Ishikawa (cell line): ENCODE measurements at regions not wholly inside any gene's neighbourhood (a gene's known extent, or its start where the extent isn't known, plus 50 kb on each side); places are given as distances from the start of the nearest gene placed in this dataset.

Source experiments
- CEBPB ChIP-seq: IDR thresholded peaks from 2 replicates; pipeline ENCODE4 v1.6.1; 2012
- EGR1 ChIP-seq: IDR thresholded peaks from 2 replicates; pipeline ENCODE4 v1.6.1; 2012
- EP300 ChIP-seq: IDR thresholded peaks from 2 replicates; pipeline ENCODE4 v1.6.1; 2012; ENCODE audit warnings: borderline replicate concordance
- FOXM1 ChIP-seq: IDR thresholded peaks from 2 replicates; pipeline ENCODE4 v1.6.1; 2012; ENCODE audit warnings: low read depth, borderline replicate concordance
- NFIC ChIP-seq: IDR thresholded peaks from 2 replicates; pipeline ENCODE4 v1.6.1; 2012
- RAD21 ChIP-seq: IDR thresholded peaks from 2 replicates; pipeline ENCODE4 v1.6.1; 2012; ENCODE audit warnings: low read depth
- REST ChIP-seq: IDR thresholded peaks from 2 replicates; pipeline ENCODE4 v1.6.1; 2012; ENCODE audit warnings: low read depth, mild to moderate bottlenecking
- TAF1 ChIP-seq: IDR thresholded peaks from 2 replicates; pipeline ENCODE4 v1.6.1; 2012; ENCODE audit warnings: low read depth, mild to moderate bottlenecking
- TCF12 ChIP-seq: IDR thresholded peaks from 2 replicates; pipeline ENCODE4 v1.6.1; 2012; ENCODE audit warnings: low read depth
- USF1 ChIP-seq: IDR thresholded peaks from 2 replicates; pipeline ENCODE4 v1.6.1; 2012
- YY1 ChIP-seq: IDR thresholded peaks from 2 replicates; pipeline ENCODE4 v1.6.1; 2012; ENCODE audit warnings: low read depth
- ZBTB7A ChIP-seq: IDR thresholded peaks from 2 replicates; pipeline ENCODE4 v1.6.1; 2012; ENCODE audit warnings: low read depth
- TF ChIP-seq, protein P1 (sequence below): IDR thresholded peaks from 2 replicates; pipeline ENCODE4 v1.6.1; 2012

DNA sequence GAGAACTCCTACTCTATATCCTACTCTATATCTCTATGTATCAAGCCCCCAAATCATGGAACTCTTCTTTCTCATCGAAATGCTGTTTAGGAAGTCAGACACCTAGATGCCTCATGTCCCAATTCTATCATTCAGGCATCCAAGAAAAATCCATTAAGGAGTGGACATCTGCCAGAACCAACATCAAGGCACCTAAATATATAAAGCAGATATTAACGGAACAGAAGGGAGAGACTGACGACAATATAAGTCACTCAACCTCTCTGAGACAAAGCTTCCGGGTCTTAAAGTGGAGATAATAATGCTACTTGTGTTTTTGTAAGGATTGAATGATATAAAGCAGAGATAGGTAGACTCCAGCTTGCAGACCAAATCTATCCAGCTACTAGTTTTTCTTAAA, 241.5 kb downstream of the NFATC2 start:
- TF ChIP-seq EP300, result no peak
- TF ChIP-seq ZBTB7A, result no peak
- TF ChIP-seq CEBPB, result no peak
- no peak for TF ChIP-seq TAF1
- TF ChIP-seq RAD21, result no peak
- no peak for TF ChIP-seq EGR1
- no peak for TF ChIP-seq REST
- TF ChIP-seq FOXM1, result no peak
- TF ChIP-seq, protein P1, sequence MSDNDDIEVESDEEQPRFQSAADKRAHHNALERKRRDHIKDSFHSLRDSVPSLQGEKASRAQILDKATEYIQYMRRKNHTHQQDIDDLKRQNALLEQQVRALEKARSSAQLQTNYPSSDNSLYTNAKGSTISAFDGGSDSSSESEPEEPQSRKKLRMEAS, result no peak
- no peak for TF ChIP-seq USF1
- no peak for TF ChIP-seq TCF12
- TF ChIP-seq YY1, result no peak
- TF ChIP-seq NFIC, result no peak
